Psoas muscle (tissue), 7 donors: ENCODE measurements at regions not wholly inside any gene's neighbourhood (a gene's known extent, or its start where the extent isn't known, plus 50 kb on each side); places are given as distances from the start of the nearest gene placed in this dataset.

Source experiments
- ATAC-seq, 4 donors: fragments of 200-7000 bp; cut with Tn5 transposase; one replicate each; pipeline ENCODE4 v1.9.1; 2020; ENCODE audit warnings: moderate library complexity in 3 of 4, mild to moderate bottlenecking in 2 of 4
- DNase-seq, 2 donors: peaks; one replicate each; pipeline ENCODE4 v3.0.0-alpha.2; 2020
- H3K27ac ChIP-seq: fragments of 200-600 bp; one replicate; pipeline ENCODE4 v1.8.0; 2022
- H3K27me3 ChIP-seq, 3 donors: fragments of 200-600 bp in 1 of 3; one replicate each; pipeline versions ENCODE4 v1.6.1 to v1.8.0; 2013 to 2022; ENCODE audit warnings: low read length in 2 of 3, mild to moderate bottlenecking in 2 of 3, moderate library complexity in 1 of 3; ENCODE audit not compliant: insufficient read depth in 3 of 3
- H3K36me3 ChIP-seq, 2 donors: fragments of 200-600 bp in 1 of 2; one replicate each; pipeline versions ENCODE4 v1.6.1 to v1.8.0; 2013 to 2022; ENCODE audit warnings: low read depth in 1 of 2, mild to moderate bottlenecking in 1 of 2, moderate library complexity in 1 of 2; ENCODE audit not compliant: insufficient read depth in 1 of 2
- H3K4me1 ChIP-seq: fragments of 200-600 bp; one replicate; pipeline ENCODE4 v1.8.0; 2022
- H3K4me3 ChIP-seq: fragments of 200-600 bp; one replicate; pipeline ENCODE4 v1.8.0; 2022; ENCODE audit warnings: mild to moderate bottlenecking
- H3K9me3 ChIP-seq: fragments of 200-600 bp; one replicate; pipeline ENCODE4 v1.8.0; 2022
- WGBS, 3 donors: extraction: QIAGEN DNeasy Blood & Tissue Kit; methylation state at CpG; one replicate each; pipeline versions ENCODE4 v1.1.6 to v1.1.7; 2013; 5-methylcytosine and 5-hydroxymethylcytosine counted together
- intact Hi-C, 2 donors: fragments of 100-400 bp; cut with DNase I; formaldehyde crosslinking; loops; one replicate each; pipeline versions ENCODE4 v1.11.0 to v1.14.2; 2022
- TF ChIP-seq, protein P1 (sequence below): fragments of 200-600 bp; IDR thresholded peaks from one replicate; pipeline ENCODE4 v1.8.0; 2022; ENCODE audit warnings: antibody characterized with exemption
- donor health status: healthy with polysubstance abuse.
- donor health status: DM: no; HTN: no; CAD: no; lungs with moderate emphysema.
- donor health status: Bipolar disorder and iron deficiency.
- donor health status: healthy.
- donor health status: DM: yes; HTN: yes; CAD: no.
- donor health status: DM: no; HTN: no; CAD: no.
- donor health status: DM: yes; HTN: yes; CAD: no.

- no peak overlapping the region for H3K27ac ChIP-seq
- no peaks in the 10 kb centered on the region for H3K9me3 ChIP-seq
- no peak overlapping the region for H3K4me3 ChIP-seq
- ATAC-seq: no peak
- intact Hi-C loops: no loop called here
- 89 to 94% (median 92%) methylated on average over 1 of the region's 1 CpG for WGBS, 3 donors
- H3K4me1 ChIP-seq: no peaks in the 10 kb centered on the region
- TF ChIP-seq, protein P1, sequence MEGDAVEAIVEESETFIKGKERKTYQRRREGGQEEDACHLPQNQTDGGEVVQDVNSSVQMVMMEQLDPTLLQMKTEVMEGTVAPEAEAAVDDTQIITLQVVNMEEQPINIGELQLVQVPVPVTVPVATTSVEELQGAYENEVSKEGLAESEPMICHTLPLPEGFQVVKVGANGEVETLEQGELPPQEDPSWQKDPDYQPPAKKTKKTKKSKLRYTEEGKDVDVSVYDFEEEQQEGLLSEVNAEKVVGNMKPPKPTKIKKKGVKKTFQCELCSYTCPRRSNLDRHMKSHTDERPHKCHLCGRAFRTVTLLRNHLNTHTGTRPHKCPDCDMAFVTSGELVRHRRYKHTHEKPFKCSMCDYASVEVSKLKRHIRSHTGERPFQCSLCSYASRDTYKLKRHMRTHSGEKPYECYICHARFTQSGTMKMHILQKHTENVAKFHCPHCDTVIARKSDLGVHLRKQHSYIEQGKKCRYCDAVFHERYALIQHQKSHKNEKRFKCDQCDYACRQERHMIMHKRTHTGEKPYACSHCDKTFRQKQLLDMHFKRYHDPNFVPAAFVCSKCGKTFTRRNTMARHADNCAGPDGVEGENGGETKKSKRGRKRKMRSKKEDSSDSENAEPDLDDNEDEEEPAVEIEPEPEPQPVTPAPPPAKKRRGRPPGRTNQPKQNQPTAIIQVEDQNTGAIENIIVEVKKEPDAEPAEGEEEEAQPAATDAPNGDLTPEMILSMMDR: no peak
- peaks cover 0 to 2% (median 0%) of the 10 kb centered on the region in 3 donors for H3K27me3 ChIP-seq
- DNase-seq: no peak
- H3K36me3 ChIP-seq: no peaks in the 10 kb centered on the region
Measured at GRCh38 chr11:127130321-127130720, 129.8 kb upstream of the KIRREL3 start.

DNA sequence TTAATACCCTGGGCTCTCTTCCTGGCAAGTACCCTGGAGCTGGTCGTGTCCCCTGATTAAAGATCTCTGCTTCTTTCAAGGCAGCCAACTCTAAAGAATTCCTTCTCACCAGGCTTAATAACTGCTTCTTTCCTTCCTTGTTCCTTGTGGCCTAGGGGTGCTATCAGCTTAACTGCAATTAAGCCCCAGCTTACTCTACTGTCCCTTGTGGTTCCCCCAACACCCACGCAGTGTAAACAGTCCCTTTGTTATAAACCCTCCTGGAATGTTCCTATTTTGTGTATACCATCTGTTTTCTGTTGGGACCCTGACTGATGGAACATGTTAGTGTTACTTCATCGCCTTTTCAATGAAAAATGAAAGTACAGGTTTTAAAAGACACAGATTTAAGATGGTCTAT lies 126.4 kb upstream of the KIRREL3 start:
- intact Hi-C loops: no loop called here
- Histone ChIP-seq H3K36me3 (no peaks in the 10 kb centered on the region), H3K4me1 (no peaks in the 10 kb centered on the region), H3K27me3 (peaks cover 0 to 2% (median 0%) of the 10 kb centered on the region in 3 donors), H3K4me3 (no peak overlapping the region), H3K9me3 (no peaks in the 10 kb centered on the region), H3K27ac (no peak overlapping the region)
- DNase-seq (no peak), ATAC-seq (no peak)
- 49 to 57% (median 49%) methylated on average over 3 of the region's 3 CpGs for WGBS, 3 donors
- TF ChIP-seq, protein P1: no peak

- intact Hi-C loops: no loop called here
- no peak overlapping the region for H3K4me3 ChIP-seq
- H3K27ac ChIP-seq: no peak overlapping the region
- no peak for DNase-seq
- WGBS, 3 donors: 23 to 34% (median 23%) methylated on average over 5 of the region's 5 CpGs
- no peak for ATAC-seq
- no peaks in the 10 kb centered on the region for H3K27me3 ChIP-seq
- TF ChIP-seq, protein P1: no peak
- no peaks in the 10 kb centered on the region for H3K9me3 ChIP-seq
- no peaks in the 10 kb centered on the region for H3K36me3 ChIP-seq
- no peaks in the 10 kb centered on the region for H3K4me1 ChIP-seq
Measured at GRCh38 chr11:127119356-127119755, 118.8 kb upstream of the KIRREL3 start.

DNA sequence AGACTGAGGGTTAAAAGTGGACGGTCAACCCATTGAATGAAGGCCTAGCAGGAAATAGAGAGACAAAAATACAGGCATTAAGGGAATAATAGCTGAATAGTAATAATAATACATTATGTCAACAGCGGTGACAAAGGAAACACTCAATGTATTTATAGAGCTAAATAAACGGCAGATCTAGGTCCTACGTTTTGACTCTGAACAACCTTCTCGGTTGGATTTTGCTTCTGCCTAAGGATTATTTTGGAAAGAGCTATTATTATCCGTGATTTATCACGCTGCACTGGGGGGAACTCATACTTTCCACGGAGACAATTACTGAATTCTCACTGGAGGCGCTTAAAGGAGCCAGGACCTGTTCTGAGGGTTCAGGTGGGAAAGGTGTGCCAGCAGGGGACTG lies 118.2 kb upstream of the KIRREL3 start:
- no peaks in the 10 kb centered on the region for H3K27me3 ChIP-seq
- H3K36me3 ChIP-seq: no peaks in the 10 kb centered on the region
- 38 to 42% (median 41%) methylated on average over 9 of the region's 9 CpGs for WGBS, 3 donors
- no peak for ATAC-seq
- no peaks in the 10 kb centered on the region for H3K9me3 ChIP-seq
- no peaks in the 10 kb centered on the region for H3K4me1 ChIP-seq
- H3K27ac ChIP-seq: no peak overlapping the region
- H3K4me3 ChIP-seq: no peak overlapping the region
- intact Hi-C loops: no loop called here
- TF ChIP-seq, protein P1: no peak
- DNase-seq: no peak

GRCh38 chr11:127117231-127117739 lies 116.7 kb upstream of the KIRREL3 start:
- ATAC-seq: no peak
- 43 to 89% (median 73%) methylated on average over 4 of the region's 4 CpGs for WGBS, 3 donors

More at GRCh38 chr11:127117231-127117739, 116.7 kb upstream of the KIRREL3 start:
- intact Hi-C loops: no loop called here
- Histone ChIP-seq H3K27me3 (no peaks in the 10 kb centered on the region), H3K9me3 (no peaks in the 10 kb centered on the region), H3K4me3 (no peak overlapping the region), H3K4me1 (no peaks in the 10 kb centered on the region), H3K27ac (no peak overlapping the region), H3K36me3 (no peaks in the 10 kb centered on the region)
- no peak for DNase-seq
- TF ChIP-seq, protein P1: no peak
